Ascending aorta (tissue), 2 donors: ENCODE measurements at regions not wholly inside any gene's neighbourhood (a gene's known extent, or its start where the extent isn't known, plus 50 kb on each side); places are given as distances from the start of the nearest gene placed in this dataset.
"Not testable (repeated sequence)": the region's sequence is repeated elsewhere in the genome, so short reads cannot be mapped to it uniquely, and the experiment has no call there.

Experiments used
- DNase-seq, 2 donors: peaks; one replicate each; pipeline ENCODE4 v3.0.0-alpha.2; 2019; ENCODE audit warnings: low spot score in 2 of 2
- H3K27ac ChIP-seq, 2 donors: fragments of 200-600 bp; sonication (generic); one replicate each; pipeline ENCODE4 v1.5.1; 2016 to 2017; ENCODE audit warnings: mild to moderate bottlenecking in 1 of 2
- H3K27me3 ChIP-seq: fragments of 200-600 bp; sonication (generic); one replicate; pipeline ENCODE4 v1.5.1; 2017
- H3K36me3 ChIP-seq, 2 donors: fragments of 200-600 bp; sonication (generic); one replicate each; pipeline ENCODE4 v1.5.1; 2016
- H3K4me1 ChIP-seq, 2 donors: fragments of 200-600 bp; sonication (generic); one replicate each; pipeline ENCODE4 v1.5.1; 2016 to 2017; ENCODE audit warnings: mild to moderate bottlenecking in 1 of 2
- H3K4me3 ChIP-seq, 2 donors: fragments of 200-600 bp; sonication (generic); one replicate each; pipeline ENCODE4 v1.5.1; 2016 to 2017; ENCODE audit warnings: mild to moderate bottlenecking in 1 of 2
- H3K9me3 ChIP-seq, 2 donors: fragments of 200-600 bp; sonication (generic); one replicate each; pipeline ENCODE4 v1.5.1; 2016
- intact Hi-C: fragments of 100-400 bp; cut with DNase I; formaldehyde crosslinking; loops from one replicate; pipeline ENCODE4 v1.15.1; 2023
- TF ChIP-seq, protein P1 (sequence below), 3 experiments: fragments of 200-600 bp in 2 of 3; fragments of 450-650 bp in 1 of 3; sonication (generic) in 2 of 3; IDR thresholded peaks; one replicate each; pipeline ENCODE4 v1.5.1; 2016 to 2019; ENCODE audit warnings: antibody characterized with exemption in 3 of 3, mild to moderate bottlenecking in 1 of 3, moderate library complexity in 1 of 3

DNA sequence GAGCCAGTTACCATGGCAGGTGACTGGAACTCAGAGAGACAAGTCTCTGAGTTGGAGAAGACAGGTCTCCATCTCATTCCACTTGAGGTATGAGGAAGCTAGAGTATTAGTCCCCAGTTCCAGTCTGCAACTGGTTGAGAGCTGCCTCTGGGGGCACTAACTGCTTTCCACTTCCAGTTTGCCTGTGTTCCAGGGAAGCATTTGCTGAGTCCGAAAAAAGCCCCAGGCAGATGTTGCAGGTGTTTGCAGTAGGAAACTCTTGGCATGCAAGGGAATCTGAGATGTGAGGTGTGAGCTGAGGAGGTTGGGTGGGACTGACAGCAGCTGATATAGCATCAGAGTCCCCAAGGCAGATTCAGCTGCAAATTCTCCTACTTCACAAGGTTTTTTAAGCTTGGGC, 272.2 kb upstream of the CASK start:
- H3K9me3 ChIP-seq: no peaks in the 10 kb centered on the region
- H3K27ac ChIP-seq: no peak overlapping the region
- no peak overlapping the region for H3K4me3 ChIP-seq
- intact Hi-C loops: no loop called here
- H3K36me3 ChIP-seq: no peaks in the 10 kb centered on the region
- TF ChIP-seq, protein P1, sequence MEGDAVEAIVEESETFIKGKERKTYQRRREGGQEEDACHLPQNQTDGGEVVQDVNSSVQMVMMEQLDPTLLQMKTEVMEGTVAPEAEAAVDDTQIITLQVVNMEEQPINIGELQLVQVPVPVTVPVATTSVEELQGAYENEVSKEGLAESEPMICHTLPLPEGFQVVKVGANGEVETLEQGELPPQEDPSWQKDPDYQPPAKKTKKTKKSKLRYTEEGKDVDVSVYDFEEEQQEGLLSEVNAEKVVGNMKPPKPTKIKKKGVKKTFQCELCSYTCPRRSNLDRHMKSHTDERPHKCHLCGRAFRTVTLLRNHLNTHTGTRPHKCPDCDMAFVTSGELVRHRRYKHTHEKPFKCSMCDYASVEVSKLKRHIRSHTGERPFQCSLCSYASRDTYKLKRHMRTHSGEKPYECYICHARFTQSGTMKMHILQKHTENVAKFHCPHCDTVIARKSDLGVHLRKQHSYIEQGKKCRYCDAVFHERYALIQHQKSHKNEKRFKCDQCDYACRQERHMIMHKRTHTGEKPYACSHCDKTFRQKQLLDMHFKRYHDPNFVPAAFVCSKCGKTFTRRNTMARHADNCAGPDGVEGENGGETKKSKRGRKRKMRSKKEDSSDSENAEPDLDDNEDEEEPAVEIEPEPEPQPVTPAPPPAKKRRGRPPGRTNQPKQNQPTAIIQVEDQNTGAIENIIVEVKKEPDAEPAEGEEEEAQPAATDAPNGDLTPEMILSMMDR (IDR thresholded peaks at IDR 0.05): no peak
- DNase-seq: no peak
- no peaks in the 10 kb centered on the region for H3K27me3 ChIP-seq
- no peaks in the 10 kb centered on the region for H3K4me1 ChIP-seq

DNA sequence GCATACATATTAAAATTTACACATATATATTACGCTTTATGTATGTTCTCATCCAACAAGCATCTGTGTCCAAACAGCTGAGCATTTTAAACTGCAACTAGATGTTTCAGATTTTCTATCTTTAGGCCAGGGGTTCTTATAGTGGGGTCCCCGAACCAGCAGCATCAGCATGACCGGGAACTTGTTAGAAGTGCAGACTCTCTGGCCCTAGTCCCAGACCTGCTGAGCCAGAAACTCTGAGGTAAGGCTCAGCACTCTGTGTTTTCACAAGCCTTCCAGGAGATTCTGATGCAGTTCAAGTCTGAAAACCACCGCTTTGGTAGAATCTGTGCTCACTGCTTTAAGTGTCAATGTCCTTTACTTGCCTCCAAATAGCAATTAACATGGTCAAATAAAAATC, 266.2 kb upstream of the CASK start:
- DNase-seq: no peak
- Histone ChIP-seq H3K36me3 (no peaks in the 10 kb centered on the region), H3K9me3 (no peaks in the 10 kb centered on the region), H3K27ac (no peak overlapping the region), H3K27me3 (no peaks in the 10 kb centered on the region), H3K4me1 (no peaks in the 10 kb centered on the region), H3K4me3 (no peak overlapping the region)
- TF ChIP-seq, protein P1 (IDR thresholded peaks at IDR 0.05): no peak
- intact Hi-C loops: no loop called here

DNA sequence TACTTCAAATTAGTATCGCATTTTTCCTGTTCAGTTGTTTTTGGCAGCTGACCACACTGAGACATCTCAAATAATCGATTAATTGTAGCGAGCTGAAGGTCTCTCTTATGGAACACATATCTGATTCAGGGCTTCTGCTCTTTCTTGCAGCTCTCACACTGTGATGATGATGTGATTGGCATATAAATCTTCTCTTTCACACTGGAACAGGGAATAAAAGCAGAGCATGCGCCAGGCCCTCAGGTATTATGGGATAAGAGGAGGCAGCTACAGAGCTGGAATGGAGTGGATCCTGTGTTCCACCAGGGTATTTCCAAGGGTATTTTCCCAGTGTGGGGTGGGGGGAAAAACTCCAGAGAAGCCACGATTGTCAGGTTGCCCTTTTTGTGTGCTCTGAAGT, 265.4 kb upstream of the CASK start:
- no peak overlapping the region for H3K27ac ChIP-seq
- H3K4me1 ChIP-seq: no peaks in the 10 kb centered on the region
- intact Hi-C loops: no loop called here
- TF ChIP-seq, protein P1 (IDR thresholded peaks at IDR 0.05): no peak
- no peaks in the 10 kb centered on the region for H3K27me3 ChIP-seq
- H3K36me3 ChIP-seq: no peaks in the 10 kb centered on the region
- no peak overlapping the region for H3K4me3 ChIP-seq
- H3K9me3 ChIP-seq: no peaks in the 10 kb centered on the region
- DNase-seq: no peak

DNA sequence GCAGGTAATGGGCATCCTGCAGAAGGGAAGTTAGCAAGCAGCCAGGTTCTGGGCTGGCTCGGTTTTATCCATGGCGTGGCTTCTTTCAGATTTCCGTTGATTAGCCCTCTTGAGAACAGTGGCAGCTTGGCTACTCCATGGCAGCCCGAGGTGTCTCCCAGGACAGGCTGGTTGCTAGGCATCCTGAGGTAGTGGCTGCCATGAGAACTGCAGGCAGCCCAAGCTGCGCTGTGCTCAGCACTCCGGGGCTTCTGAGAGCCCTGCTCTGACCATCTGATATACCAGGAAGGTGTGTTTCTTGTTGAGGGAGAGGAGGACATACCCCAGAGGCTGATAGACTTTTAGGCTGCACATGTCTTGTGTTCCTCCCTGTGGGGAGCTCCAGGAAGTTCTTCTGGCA, 253.4 kb upstream of the CASK start:
- Histone ChIP-seq H3K4me3 (no peak overlapping the region), H3K9me3 (no peaks in the 10 kb centered on the region), H3K27me3 (no peaks in the 10 kb centered on the region), H3K4me1 (no peaks in the 10 kb centered on the region), H3K36me3 (no peaks in the 10 kb centered on the region), H3K27ac (no peak overlapping the region)
- TF ChIP-seq, protein P1 (IDR thresholded peaks at IDR 0.05): no peak
- intact Hi-C loops: no loop called here
- no peak for DNase-seq

DNA sequence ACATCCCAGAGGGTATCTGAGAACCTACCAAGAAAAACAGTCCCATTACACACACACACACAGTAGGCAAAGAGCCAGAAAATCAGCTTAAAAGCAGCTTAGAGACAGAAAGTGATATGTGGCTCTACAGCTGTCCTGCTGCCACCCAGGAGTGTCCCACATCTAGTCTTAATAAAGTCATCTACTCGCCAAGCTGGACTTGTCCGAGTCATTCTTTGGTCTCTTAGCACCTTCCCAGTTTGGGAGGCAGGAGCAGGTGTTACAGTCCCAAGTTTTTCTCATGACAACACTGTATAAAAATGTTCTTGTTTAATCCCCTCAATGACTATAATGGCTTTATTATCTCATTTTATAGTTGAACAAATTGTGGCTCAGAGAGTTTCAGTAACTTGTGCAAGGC, 252.5 kb upstream of the CASK start:
- intact Hi-C loops: no loop called here
- TF ChIP-seq, protein P1 (IDR thresholded peaks at IDR 0.05): no peak
- Histone ChIP-seq H3K36me3 (no peaks in the 10 kb centered on the region), H3K27me3 (no peaks in the 10 kb centered on the region), H3K27ac (no peak overlapping the region), H3K4me1 (no peaks in the 10 kb centered on the region), H3K9me3 (no peaks in the 10 kb centered on the region), H3K4me3 (no peak overlapping the region)
- no peak for DNase-seq

DNA sequence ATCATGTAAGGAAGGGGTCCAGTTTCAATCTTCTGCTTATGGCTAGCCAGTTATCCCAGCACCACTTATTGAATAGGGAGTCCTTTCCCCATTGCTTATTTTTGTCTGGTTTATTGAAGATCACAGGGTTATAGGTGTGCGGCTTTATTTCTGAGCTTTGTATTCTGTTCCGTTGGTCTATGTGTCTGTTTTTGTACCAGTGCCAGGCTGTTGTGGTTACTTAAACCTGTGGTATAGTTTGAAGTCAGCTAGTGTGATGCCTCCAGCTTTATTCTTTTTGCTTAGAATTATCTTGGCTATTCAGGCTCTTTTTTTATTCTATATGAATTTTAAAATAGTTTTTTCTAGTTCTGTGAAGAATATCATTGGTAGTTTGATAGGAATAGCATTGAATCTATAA, 234.6 kb upstream of the CASK start:
- H3K4me1 ChIP-seq, H3K27me3 ChIP-seq, H3K36me3 ChIP-seq, DNase-seq, H3K4me3 ChIP-seq, intact Hi-C loops, H3K27ac ChIP-seq: not testable (repeated sequence)
- peaks cover 0 to 24% of the 10 kb centered on the region in 2 donors for H3K9me3 ChIP-seq
